ENCODE measurements at regions not wholly inside any gene's neighbourhood (a gene's known extent, or its start where the extent isn't known, plus 50 kb on each side); places are given as distances from the start of the nearest gene placed in this dataset.

DNA sequence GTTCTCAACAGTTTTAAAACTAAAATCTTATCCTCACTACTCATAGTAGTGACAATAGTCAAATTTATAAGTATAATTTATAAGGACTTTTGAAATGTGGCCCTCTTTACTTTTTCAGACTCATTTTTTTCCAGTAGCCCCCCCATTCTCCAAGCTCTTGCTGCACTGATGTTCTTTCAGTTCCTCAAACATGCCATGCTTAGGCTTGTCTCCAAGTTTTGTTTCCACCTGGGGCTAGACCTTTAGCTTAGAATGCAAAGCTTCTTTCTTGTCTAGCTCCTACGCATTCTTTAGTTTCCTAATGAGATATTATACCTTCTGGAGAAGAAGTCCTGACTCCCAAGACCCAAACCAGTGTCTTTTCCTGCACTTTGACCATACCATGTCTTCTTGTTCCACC, 222.6 kb downstream of the NOL4 start:
- Histone ChIP-seq H3K4me3 (no peak overlapping the region), H3K4me1 (no peaks in the 10 kb centered on the region), H3K27ac (no peak overlapping the region), H3K9me3 (no peaks in the 10 kb centered on the region), H3K27me3 (no peaks in the 10 kb centered on the region), H3K36me3 (replicated peaks in 1 of 2; ENCODE audit: insufficient read depth in 1 of 2, low read depth in 2 of 2) (no peaks in the 10 kb centered on the region)
- DNase-seq (no peak), ATAC-seq (no peak)
- WGBS, 2 donors: 77 to 89% methylated on average over 1 of the region's 1 CpG
- intact Hi-C loops (cut with DNase I): no loop called here
- TF ChIP-seq, protein P1, sequence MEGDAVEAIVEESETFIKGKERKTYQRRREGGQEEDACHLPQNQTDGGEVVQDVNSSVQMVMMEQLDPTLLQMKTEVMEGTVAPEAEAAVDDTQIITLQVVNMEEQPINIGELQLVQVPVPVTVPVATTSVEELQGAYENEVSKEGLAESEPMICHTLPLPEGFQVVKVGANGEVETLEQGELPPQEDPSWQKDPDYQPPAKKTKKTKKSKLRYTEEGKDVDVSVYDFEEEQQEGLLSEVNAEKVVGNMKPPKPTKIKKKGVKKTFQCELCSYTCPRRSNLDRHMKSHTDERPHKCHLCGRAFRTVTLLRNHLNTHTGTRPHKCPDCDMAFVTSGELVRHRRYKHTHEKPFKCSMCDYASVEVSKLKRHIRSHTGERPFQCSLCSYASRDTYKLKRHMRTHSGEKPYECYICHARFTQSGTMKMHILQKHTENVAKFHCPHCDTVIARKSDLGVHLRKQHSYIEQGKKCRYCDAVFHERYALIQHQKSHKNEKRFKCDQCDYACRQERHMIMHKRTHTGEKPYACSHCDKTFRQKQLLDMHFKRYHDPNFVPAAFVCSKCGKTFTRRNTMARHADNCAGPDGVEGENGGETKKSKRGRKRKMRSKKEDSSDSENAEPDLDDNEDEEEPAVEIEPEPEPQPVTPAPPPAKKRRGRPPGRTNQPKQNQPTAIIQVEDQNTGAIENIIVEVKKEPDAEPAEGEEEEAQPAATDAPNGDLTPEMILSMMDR (IDR thresholded peaks at IDR 0.05): no peak

DNA sequence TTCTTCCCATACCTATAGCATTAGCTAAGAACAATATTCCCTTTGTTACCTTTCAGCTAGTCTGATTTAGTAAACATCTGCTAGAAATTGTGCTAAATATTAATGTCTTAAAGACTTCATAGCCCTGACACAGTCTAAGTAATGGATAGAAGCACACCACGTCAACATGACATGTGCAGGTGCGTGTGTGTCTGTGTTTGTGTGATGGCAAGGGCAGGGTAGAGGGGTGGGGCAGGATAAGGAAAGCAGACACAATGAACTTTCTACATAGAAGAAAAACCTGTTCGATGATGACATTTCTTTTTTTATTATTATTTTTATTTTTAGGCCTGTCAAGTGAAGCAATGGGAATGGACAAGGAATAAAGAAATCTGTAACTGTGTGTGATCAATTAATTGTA, 223.3 kb downstream of the NOL4 start:
- Histone ChIP-seq H3K4me1 (no peaks in the 10 kb centered on the region), H3K27ac (no peak overlapping the region), H3K9me3 (no peaks in the 10 kb centered on the region), H3K27me3 (no peaks in the 10 kb centered on the region), H3K36me3 (replicated peaks in 1 of 2; ENCODE audit: insufficient read depth in 1 of 2, low read depth in 2 of 2) (no peaks in the 10 kb centered on the region), H3K4me3 (no peak overlapping the region)
- TF ChIP-seq POLR2A (IDR thresholded peaks at IDR 0.05): no peak
- TF ChIP-seq, protein P1 (IDR thresholded peaks at IDR 0.05): no peak
- no peak for DNase-seq
- no peak for ATAC-seq
- intact Hi-C loops (cut with DNase I): no loop called here
- 79 to 84% methylated on average over 3 of the region's 3 CpGs for WGBS, 2 donors

DNA sequence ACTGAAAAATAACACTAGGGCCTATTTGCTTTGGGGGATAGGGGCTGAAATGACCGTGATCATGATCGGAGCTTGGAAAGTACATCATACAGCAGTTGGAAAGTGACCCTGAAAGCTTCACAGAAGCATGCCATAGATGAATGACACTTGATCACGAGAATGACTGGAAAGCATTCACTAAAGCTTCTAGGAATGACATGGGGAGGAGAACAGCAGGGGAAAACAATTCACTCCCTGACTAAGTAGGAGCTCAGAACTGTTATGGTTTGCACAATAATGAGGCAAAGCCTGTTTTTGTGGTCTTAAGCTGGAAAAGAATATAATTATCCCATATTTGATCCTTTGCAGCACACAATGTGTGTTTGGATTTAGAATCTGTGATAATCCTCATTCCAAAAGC, 237.5 kb downstream of the NOL4 start:
- TF ChIP-seq, protein P1 (IDR thresholded peaks at IDR 0.05): no peak
- TF ChIP-seq POLR2A (IDR thresholded peaks at IDR 0.05): no peak

DNA sequence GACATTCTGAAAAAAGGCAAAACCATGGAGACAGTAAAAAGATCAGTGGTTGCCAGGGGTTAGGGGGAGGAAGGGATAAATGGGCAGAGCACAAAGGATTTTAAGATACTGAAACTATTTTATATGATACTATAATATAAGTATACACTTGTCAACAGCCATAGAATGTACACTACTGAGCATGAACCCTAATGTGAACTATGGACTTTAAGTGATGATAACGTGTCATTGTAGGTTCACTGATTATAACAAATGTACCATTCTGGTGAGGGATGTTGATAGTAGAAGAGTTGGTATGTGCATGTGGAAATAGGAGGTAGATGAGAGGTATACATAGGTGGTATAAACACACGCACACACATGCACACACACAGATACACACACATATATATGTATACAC, 241.6 kb downstream of the NOL4 start:
- no peak for ATAC-seq
- TF ChIP-seq POLR2A (IDR thresholded peaks at IDR 0.05): no peak
- TF ChIP-seq, protein P1 (IDR thresholded peaks at IDR 0.05): no peak

More for the DNA sequence above, 237.5 kb downstream of the NOL4 start:
- ATAC-seq (no peak), DNase-seq (no peak)
- H3K27me3 ChIP-seq: no peaks in the 10 kb centered on the region
- no peaks in the 10 kb centered on the region for H3K9me3 ChIP-seq
- no peak overlapping the region for H3K27ac ChIP-seq
- no peaks in the 10 kb centered on the region for H3K36me3 ChIP-seq (replicated peaks in 1 of 2; ENCODE audit: insufficient read depth in 1 of 2, low read depth in 2 of 2)
- intact Hi-C loops (cut with DNase I): no loop called here
- H3K4me3 ChIP-seq: no peak overlapping the region
- 52 to 56% methylated on average over 3 of the region's 3 CpGs for WGBS, 2 donors
- H3K4me1 ChIP-seq: no peaks in the 10 kb centered on the region

DNA sequence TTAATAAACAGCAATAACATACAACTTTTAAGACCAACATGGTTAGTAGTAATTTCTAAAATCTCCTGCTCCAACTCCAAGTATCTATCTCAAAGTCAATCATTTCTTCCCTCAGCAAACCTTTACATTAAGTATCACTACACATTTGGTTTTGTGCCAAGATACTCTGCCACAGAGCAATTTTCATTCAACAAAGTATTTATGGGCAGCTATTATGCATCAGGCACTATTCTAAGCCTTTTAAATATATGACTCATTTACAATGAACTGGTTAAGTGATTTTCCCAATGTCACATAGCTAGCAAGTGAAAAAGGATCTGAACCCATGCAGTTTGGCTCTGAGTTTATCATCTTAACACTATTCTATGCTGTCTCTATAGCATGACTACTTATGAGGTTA, 264.3 kb downstream of the NOL4 start:
- H3K36me3 ChIP-seq (replicated peaks in 1 of 2; ENCODE audit: insufficient read depth in 1 of 2, low read depth in 2 of 2): no peaks in the 10 kb centered on the region
- no peaks in the 10 kb centered on the region for H3K4me1 ChIP-seq
- no peak for TF ChIP-seq POLR2A (IDR thresholded peaks at IDR 0.05)
- TF ChIP-seq, protein P1 (IDR thresholded peaks at IDR 0.05): no peak
- H3K9me3 ChIP-seq: no peaks in the 10 kb centered on the region
- H3K27me3 ChIP-seq: no peaks in the 10 kb centered on the region
- DNase-seq (no peak), ATAC-seq (no peak)
- no peak overlapping the region for H3K4me3 ChIP-seq
- intact Hi-C loops (cut with DNase I): no loop called here
- H3K27ac ChIP-seq: no peak overlapping the region

More for the DNA sequence above, 241.6 kb downstream of the NOL4 start:
- intact Hi-C loops (cut with DNase I): no loop called here
- no peak for DNase-seq
- Histone ChIP-seq H3K4me3 (no peak overlapping the region), H3K9me3 (no peaks in the 10 kb centered on the region), H3K36me3 (replicated peaks in 1 of 2; ENCODE audit: insufficient read depth in 1 of 2, low read depth in 2 of 2) (no peaks in the 10 kb centered on the region), H3K27ac (no peak overlapping the region), H3K27me3 (no peaks in the 10 kb centered on the region), H3K4me1 (no peaks in the 10 kb centered on the region)
- 75 to 81% methylated on average over 2 of the region's 2 CpGs for WGBS, 2 donors

Measured in body of pancreas (tissue), 4 donors.